ENCODE measurements at regions not wholly inside any gene's neighbourhood (a gene's known extent, or its start where the extent isn't known, plus 50 kb on each side); places are given as distances from the start of the nearest gene placed in this dataset.

DNA sequence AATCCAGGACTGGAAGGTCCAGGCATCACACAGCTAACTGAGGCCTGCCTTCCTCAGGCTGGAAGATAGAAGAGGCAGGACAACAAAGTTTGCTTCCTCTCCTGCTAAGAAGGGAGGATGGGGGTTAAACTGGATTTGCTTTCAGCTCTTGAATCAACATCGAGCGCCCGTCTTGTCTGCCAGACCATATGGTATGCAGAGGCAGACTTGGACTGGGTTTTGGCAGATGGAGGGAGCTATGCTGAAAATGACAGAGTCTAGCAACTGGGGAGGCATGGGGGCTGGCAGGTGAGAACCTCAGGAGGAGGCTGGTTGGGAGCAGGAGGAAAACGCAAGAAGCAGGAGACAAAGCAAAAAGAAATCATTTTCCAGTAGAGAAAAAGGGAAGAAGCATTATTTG, 289.5 kb upstream of the IL12B start:
- no peak overlapping the region for H3K4me3 ChIP-seq (replicated peaks in 1 of 3; ENCODE audit: insufficient read depth in 1 of 3, low read depth in 1 of 3, low read length in 3 of 3)
- H3K4me1 ChIP-seq (ENCODE audit: control insufficient read depth, extremely low read depth, insufficient read depth, low read length), result no peaks in the 10 kb centered on the region
- intact Hi-C loops (cut with micrococcal nuclease) (no loop called here), dilution Hi-C loops (cut with MboI; ENCODE audit: extremely low pct_ligation_motif_present, low sequenced_read_pairs) (no loop called here)
- ChIA-PET CTCF (no interaction called here), POLR2A (no interaction called here)
- H2AFZ ChIP-seq (ENCODE audit: low read depth, low read length), result no peak overlapping the region
- H3K9ac ChIP-seq (replicated peaks; ENCODE audit: extremely low read depth, insufficient read depth, low read length), result no peak overlapping the region
- no peak for DNase-seq (ENCODE audit: low read depth, low spot score)
- no peak for FAIRE-seq
- no peak for TF ChIP-seq FOS (IDR thresholded peaks at IDR 0.05; ENCODE audit: borderline replicate concordance, insufficient read depth, low read length)
- TF ChIP-seq MYC (IDR thresholded peaks at IDR 0.05; ENCODE audit: low read depth, low read length), result no peak
- no peak for TF ChIP-seq JUN (IDR thresholded peaks at IDR 0.05; ENCODE audit: borderline replicate concordance, insufficient read depth, insufficient read length, low read depth)
- TF ChIP-seq POLR2AphosphoS5 (IDR thresholded peaks at IDR 0.05; ENCODE audit: insufficient read depth, low read depth, low read length), result no peak
- TF ChIP-seq, protein P1, sequence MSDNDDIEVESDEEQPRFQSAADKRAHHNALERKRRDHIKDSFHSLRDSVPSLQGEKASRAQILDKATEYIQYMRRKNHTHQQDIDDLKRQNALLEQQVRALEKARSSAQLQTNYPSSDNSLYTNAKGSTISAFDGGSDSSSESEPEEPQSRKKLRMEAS (IDR thresholded peaks at IDR 0.05; ENCODE audit: insufficient read depth, insufficient read length), result no peak
- TF ChIP-seq GATA2 (IDR thresholded peaks at IDR 0.05; ENCODE audit: insufficient read depth, insufficient read length, low read depth, low read length), result no peak
- TF ChIP-seq EZH2 (IDR thresholded peaks at IDR 0.05; ENCODE audit: borderline replicate concordance, low read depth, low read length, severe bottlenecking), result no peak
- TF ChIP-seq, protein P2, sequence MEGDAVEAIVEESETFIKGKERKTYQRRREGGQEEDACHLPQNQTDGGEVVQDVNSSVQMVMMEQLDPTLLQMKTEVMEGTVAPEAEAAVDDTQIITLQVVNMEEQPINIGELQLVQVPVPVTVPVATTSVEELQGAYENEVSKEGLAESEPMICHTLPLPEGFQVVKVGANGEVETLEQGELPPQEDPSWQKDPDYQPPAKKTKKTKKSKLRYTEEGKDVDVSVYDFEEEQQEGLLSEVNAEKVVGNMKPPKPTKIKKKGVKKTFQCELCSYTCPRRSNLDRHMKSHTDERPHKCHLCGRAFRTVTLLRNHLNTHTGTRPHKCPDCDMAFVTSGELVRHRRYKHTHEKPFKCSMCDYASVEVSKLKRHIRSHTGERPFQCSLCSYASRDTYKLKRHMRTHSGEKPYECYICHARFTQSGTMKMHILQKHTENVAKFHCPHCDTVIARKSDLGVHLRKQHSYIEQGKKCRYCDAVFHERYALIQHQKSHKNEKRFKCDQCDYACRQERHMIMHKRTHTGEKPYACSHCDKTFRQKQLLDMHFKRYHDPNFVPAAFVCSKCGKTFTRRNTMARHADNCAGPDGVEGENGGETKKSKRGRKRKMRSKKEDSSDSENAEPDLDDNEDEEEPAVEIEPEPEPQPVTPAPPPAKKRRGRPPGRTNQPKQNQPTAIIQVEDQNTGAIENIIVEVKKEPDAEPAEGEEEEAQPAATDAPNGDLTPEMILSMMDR (IDR thresholded peaks at IDR 0.05; ENCODE audit: extremely low read depth in 1 of 2, insufficient read depth in 1 of 2, low read depth in 1 of 2, low read length in 2 of 2), result no peak
- TF ChIP-seq POLR2A (IDR thresholded peaks at IDR 0.05; ENCODE audit: low read depth, low read length), result no peak
- no TSS peak for BruUV-seq (replicated peaks)
- no peaks in the 10 kb centered on the region for H3K79me2 ChIP-seq (ENCODE audit: control insufficient read depth, insufficient read depth, low read length)
- H3K9me1 ChIP-seq (replicated peaks; ENCODE audit: control insufficient read depth, extremely low read depth, insufficient read depth, low read length), result no peaks in the 10 kb centered on the region
- H3K36me3 ChIP-seq (ENCODE audit: control insufficient read depth in 2 of 2, extremely low read depth in 1 of 2, insufficient read depth in 2 of 2, low read length in 2 of 2), result no peaks in the 10 kb centered on the region
- H3K9me3 ChIP-seq (replicated peaks; ENCODE audit: control insufficient read depth, insufficient read depth, low read length), result no peaks in the 10 kb centered on the region
- no peaks in the 10 kb centered on the region for H4K20me1 ChIP-seq (replicated peaks; ENCODE audit: control insufficient read depth, extremely low read depth, insufficient read depth, low read length)
- no peak overlapping the region for H3K4me2 ChIP-seq (ENCODE audit: insufficient read depth, low read length)
- no peak overlapping the region for H3K27ac ChIP-seq (ENCODE audit: insufficient read depth, low read depth, low read length)
- H3K27me3 ChIP-seq (ENCODE audit: control insufficient read depth in 2 of 2, insufficient read depth in 2 of 2, low read length in 2 of 2), result no peaks in the 10 kb centered on the region
